Peyer's patch (tissue), 4 donors: ENCODE measurements at regions not wholly inside any gene's neighbourhood (a gene's known extent, or its start where the extent isn't known, plus 50 kb on each side); places are given as distances from the start of the nearest gene placed in this dataset.

Experiments
- DNase-seq, 3 donors: peaks; one replicate each; pipeline ENCODE4 v3.0.0-alpha.2; 2017 to 2019
- H3K27ac ChIP-seq, 4 donors: fragments of 200-600 bp; sonication (generic); one replicate each; pipeline ENCODE4 v1.5.1; 2016 to 2019
- H3K27me3 ChIP-seq, 2 donors: fragments of 200-600 bp; sonication (generic); one replicate each; pipeline ENCODE4 v1.5.1; 2019
- H3K36me3 ChIP-seq, 3 donors: fragments of 200-600 bp; sonication (generic); one replicate each; pipeline ENCODE4 v1.5.1; 2016 to 2019
- H3K4me1 ChIP-seq, 4 donors: fragments of 200-600 bp; sonication (generic); one replicate each; pipeline ENCODE4 v1.5.1; 2016 to 2019
- H3K4me3 ChIP-seq, 4 donors: fragments of 200-600 bp; sonication (generic); 1 replicate in 3 of 4; 2 replicates in 1 of 4; pipeline ENCODE4 v1.5.1; 2016 to 2019; ENCODE audit warnings: mild to moderate bottlenecking in 1 of 4
- H3K9me3 ChIP-seq, 4 donors: fragments of 200-600 bp; sonication (generic); one replicate each; pipeline ENCODE4 v1.5.1; 2016 to 2019; ENCODE audit warnings: mild to moderate bottlenecking in 1 of 4
- POLR2A ChIP-seq, 2 donors: fragments of 450-650 bp; IDR thresholded peaks; one replicate each; pipeline ENCODE4 v1.5.1; 2017; ENCODE audit warnings: antibody characterized with exemption in 2 of 2, mild to moderate bottlenecking in 2 of 2, moderate library complexity in 2 of 2
- TF ChIP-seq, protein P1 (sequence below), 6 experiments: fragments of 450-650 bp in 4 of 6; fragments of 200-600 bp in 2 of 6; sonication (generic) in 1 of 6; IDR thresholded peaks; one replicate each; pipeline ENCODE4 v1.5.1; 2017 to 2019; ENCODE audit warnings: antibody characterized with exemption in 6 of 6, mild to moderate bottlenecking in 3 of 6, moderate library complexity in 1 of 6

DNA sequence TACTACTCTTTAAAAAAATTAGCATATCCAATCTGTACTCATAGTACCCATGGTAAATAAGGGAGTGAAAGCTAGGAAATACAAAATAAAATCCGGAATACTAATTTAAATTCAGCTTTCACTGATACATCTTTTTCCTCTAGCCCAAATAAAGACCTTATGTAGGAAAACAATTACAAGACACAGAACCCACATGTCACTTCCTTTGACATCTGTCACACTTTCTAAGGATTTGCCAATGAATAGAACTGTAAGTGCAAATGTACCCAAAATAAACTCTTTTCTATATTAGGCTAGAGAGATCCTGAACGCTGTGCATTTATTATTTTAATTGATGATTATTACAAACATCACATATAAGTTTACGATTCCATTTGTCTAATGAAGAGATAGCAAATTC lies 393.0 kb downstream of the LRRIQ3 start:
- Histone ChIP-seq H3K4me1 (peaks cover 0 to 7% (median 0%) of the 10 kb centered on the region in 4 donors), H3K4me3 (no peak overlapping the region), H3K27ac (no peak overlapping the region), H3K27me3 (no peaks in the 10 kb centered on the region), H3K9me3 (no peaks in the 10 kb centered on the region), H3K36me3 (no peaks in the 10 kb centered on the region)
- DNase-seq, result no peak
- no peak for TF ChIP-seq POLR2A (IDR thresholded peaks at IDR 0.05)
- TF ChIP-seq, protein P1, sequence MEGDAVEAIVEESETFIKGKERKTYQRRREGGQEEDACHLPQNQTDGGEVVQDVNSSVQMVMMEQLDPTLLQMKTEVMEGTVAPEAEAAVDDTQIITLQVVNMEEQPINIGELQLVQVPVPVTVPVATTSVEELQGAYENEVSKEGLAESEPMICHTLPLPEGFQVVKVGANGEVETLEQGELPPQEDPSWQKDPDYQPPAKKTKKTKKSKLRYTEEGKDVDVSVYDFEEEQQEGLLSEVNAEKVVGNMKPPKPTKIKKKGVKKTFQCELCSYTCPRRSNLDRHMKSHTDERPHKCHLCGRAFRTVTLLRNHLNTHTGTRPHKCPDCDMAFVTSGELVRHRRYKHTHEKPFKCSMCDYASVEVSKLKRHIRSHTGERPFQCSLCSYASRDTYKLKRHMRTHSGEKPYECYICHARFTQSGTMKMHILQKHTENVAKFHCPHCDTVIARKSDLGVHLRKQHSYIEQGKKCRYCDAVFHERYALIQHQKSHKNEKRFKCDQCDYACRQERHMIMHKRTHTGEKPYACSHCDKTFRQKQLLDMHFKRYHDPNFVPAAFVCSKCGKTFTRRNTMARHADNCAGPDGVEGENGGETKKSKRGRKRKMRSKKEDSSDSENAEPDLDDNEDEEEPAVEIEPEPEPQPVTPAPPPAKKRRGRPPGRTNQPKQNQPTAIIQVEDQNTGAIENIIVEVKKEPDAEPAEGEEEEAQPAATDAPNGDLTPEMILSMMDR (IDR thresholded peaks at IDR 0.05), result no peak

DNA sequence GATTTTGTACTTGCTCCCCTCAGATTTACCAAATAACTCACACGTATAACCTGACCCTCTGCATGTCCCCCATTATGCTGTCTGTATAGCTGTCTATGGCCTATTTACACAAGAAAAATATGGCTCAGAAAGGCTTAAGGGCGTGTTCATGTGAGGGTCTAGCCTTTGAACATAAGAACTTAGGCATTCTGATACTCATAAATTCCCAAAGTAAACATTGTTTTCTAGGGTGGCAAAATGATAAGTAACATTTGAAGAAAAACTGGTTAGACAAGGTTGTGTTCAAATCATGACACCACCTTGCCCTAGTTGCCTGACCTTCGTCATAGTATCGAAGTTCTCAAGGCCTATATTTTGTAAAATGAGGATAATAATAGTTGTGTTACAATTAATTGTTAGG lies 394.6 kb downstream of the LRRIQ3 start:
- Histone ChIP-seq H3K36me3 (no peaks in the 10 kb centered on the region), H3K4me3 (no peak overlapping the region), H3K9me3 (no peaks in the 10 kb centered on the region), H3K27ac (no peak overlapping the region), H3K27me3 (no peaks in the 10 kb centered on the region), H3K4me1 (peaks cover 0 to 7% (median 0%) of the 10 kb centered on the region in 4 donors)
- DNase-seq, result no peak
- TF ChIP-seq, protein P1 (IDR thresholded peaks at IDR 0.05), result no peak
- TF ChIP-seq POLR2A (IDR thresholded peaks at IDR 0.05), result no peak

DNA sequence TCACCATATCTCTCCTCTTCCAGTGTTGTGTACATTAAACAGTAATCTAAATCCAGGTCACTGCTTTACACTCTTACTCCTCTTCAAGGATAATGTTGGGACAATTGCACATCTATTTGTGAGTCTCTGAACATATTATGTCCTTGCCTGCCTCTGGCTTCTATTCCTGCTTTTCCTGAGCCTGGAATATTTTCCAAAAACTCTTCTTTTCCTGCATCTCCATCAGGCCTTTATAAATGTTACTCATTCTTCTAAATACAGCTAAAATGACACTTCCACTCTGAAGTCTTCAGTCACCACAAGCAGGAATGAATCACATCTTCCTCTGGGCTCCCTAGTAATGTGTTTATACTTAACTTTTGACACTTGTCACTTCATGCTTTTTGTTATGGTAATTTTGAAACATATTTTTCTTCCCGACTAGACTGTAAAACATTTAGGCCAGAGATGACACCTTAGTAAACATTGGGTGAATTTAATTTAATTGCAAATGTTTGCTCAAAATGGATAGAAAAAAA lies 396.0 kb downstream of the LRRIQ3 start:
- Histone ChIP-seq H3K36me3 (no peaks in the 10 kb centered on the region), H3K27ac (no peak overlapping the region), H3K4me3 (no peak overlapping the region), H3K4me1 (peaks cover 0 to 7% (median 0%) of the 10 kb centered on the region in 4 donors), H3K27me3 (no peaks in the 10 kb centered on the region), H3K9me3 (no peaks in the 10 kb centered on the region)
- DNase-seq, result no peak
- no peak for TF ChIP-seq POLR2A (IDR thresholded peaks at IDR 0.05)
- TF ChIP-seq, protein P1 (IDR thresholded peaks at IDR 0.05), result no peak

DNA sequence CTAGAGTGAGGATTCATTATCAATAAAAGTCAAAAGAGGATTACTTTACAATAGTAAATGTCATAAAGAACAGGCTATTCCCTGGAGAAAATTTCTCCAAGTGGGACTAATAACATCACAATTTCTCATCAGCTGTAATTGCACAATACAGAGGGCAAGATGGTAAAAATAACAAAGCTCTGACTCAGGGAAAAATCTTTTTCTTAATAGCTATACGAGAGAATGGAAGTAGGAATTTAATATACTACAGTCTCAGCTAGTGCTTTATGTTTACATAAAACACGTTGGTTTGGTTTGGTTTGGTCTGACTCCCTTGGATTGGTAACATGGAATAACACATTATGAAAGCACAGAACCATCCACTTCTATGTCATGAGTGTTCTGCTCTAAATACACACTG lies 397.6 kb downstream of the LRRIQ3 start:
- Histone ChIP-seq H3K9me3 (no peaks in the 10 kb centered on the region), H3K4me3 (no peak overlapping the region), H3K4me1 (peaks cover 0 to 7% (median 0%) of the 10 kb centered on the region in 4 donors), H3K27me3 (no peaks in the 10 kb centered on the region), H3K36me3 (no peaks in the 10 kb centered on the region), H3K27ac (no peak overlapping the region)
- no peak for DNase-seq
- TF ChIP-seq, protein P1 (IDR thresholded peaks at IDR 0.05), result no peak
- TF ChIP-seq POLR2A (IDR thresholded peaks at IDR 0.05), result no peak

DNA sequence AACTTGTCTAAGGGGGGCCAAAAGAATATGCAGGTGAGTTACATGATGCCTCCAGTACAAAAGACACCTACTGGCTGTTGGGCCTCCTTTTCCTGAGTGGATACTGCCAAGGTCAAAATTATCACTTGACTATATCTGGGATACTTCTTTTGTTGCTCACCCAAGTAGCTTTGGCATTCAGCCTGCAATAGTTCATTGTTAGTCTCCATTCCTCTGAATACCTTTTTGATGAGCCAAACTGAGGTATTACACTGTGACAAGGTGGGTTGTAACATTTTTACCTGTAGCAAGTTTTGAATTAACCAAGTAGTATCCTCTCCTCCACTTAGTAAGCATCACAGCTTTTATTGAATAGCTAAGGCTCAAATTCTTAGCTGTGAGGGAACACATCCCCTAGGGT lies 408.0 kb downstream of the LRRIQ3 start:
- DNase-seq, result no peak
- H3K27ac ChIP-seq, result no peak overlapping the region
- H3K27me3 ChIP-seq, result no peaks in the 10 kb centered on the region
- no peaks in the 10 kb centered on the region for H3K9me3 ChIP-seq
- no peaks in the 10 kb centered on the region for H3K4me1 ChIP-seq
- TF ChIP-seq, protein P1 (IDR thresholded peaks at IDR 0.05), result no peak
- TF ChIP-seq POLR2A (IDR thresholded peaks at IDR 0.05), result no peak
- H3K4me3 ChIP-seq, result no peak overlapping the region
- H3K36me3 ChIP-seq, result no peaks in the 10 kb centered on the region

DNA sequence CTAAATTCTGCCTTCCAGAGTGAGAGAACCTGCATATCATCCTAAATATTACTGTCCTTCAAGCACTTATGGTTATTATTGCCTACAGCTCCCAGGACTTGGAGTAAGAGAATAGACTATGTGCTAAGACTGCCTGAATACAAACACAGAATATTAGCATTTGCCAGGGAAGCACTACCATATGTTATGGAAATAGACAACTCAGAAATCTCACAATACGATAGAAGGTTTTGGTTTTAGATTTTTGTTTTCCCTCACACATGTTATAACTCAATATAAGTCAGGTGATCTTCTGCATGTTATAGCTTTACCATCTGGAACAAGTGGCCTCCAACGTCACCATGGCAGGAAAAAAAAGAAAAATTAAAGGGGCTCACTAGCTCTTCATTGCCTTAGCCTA lies 413.9 kb downstream of the LRRIQ3 start:
- H3K36me3 ChIP-seq, result no peaks in the 10 kb centered on the region
- no peak for DNase-seq
- no peak overlapping the region for H3K27ac ChIP-seq
- no peaks in the 10 kb centered on the region for H3K9me3 ChIP-seq
- no peaks in the 10 kb centered on the region for H3K4me1 ChIP-seq
- TF ChIP-seq, protein P1 (IDR thresholded peaks at IDR 0.05), result no peak
- TF ChIP-seq POLR2A (IDR thresholded peaks at IDR 0.05), result no peak
- H3K27me3 ChIP-seq, result no peaks in the 10 kb centered on the region
- H3K4me3 ChIP-seq, result no peak overlapping the region
